Skeletal muscle satellite cell (primary cell): ENCODE measurements at regions not wholly inside any gene's neighbourhood (a gene's known extent, or its start where the extent isn't known, plus 50 kb on each side); places are given as distances from the start of the nearest gene placed in this dataset.

Experiments
- H3K27me3 ChIP-seq: 2 replicates; pipeline ENCODE4 v1.7.0; 2013; ENCODE audit warnings: low read length; ENCODE audit not compliant: control insufficient read depth, insufficient read depth
- H3K36me3 ChIP-seq: 2 replicates; pipeline ENCODE4 v1.7.0; 2013; ENCODE audit warnings: mild to moderate bottlenecking, control low read depth, low read length; ENCODE audit not compliant: insufficient read depth
- H3K4me1 ChIP-seq: 2 replicates; pipeline ENCODE4 v1.7.0; 2013; ENCODE audit warnings: low read length; ENCODE audit not compliant: control insufficient read depth, insufficient read depth
- H3K4me2 ChIP-seq: 2 replicates; pipeline ENCODE4 v1.7.0; 2013; ENCODE audit warnings: mild to moderate bottlenecking, low read length
- H3K4me3 ChIP-seq: 2 replicates; pipeline ENCODE4 v1.7.0; 2013; ENCODE audit warnings: low read length
- H3K9ac ChIP-seq: 2 replicates; pipeline ENCODE4 v1.7.0; 2013; ENCODE audit warnings: mild to moderate bottlenecking, low read depth, low read length, moderate library complexity
- H3K9me3 ChIP-seq: replicated peaks from 2 replicates; pipeline ENCODE4 v1.7.0; 2013; ENCODE audit warnings: mild to moderate bottlenecking, control low read depth, low read length

DNA sequence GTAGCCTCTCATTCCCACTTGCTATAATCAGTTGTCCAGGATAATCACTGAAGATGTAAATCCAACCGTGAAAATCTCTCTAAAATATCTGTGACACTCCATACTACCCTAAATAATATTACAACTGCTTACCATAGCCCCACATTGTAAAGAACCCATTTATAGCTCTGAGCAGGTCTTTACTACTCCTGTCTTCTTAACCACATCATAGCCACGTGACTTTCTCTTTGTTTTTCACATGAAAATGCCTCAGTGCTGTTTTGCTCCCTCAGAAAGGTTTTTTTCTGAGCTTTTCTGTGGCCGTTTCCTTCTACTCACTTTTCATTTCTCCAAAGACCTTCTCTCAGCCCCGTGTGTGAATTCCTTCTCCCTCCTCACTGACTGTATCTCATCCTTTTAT is 662.2 kb upstream of the ADARB2 start:
- H3K4me1 ChIP-seq, result no peaks in the 10 kb centered on the region
- no peak overlapping the region for H3K4me2 ChIP-seq
- H3K4me3 ChIP-seq, result no peak overlapping the region
- no peak overlapping the region for H3K9ac ChIP-seq
- H3K9me3 ChIP-seq, result peaks cover 5% of the 10 kb centered on the region
- H3K36me3 ChIP-seq, result no peaks in the 10 kb centered on the region
- no peaks in the 10 kb centered on the region for H3K27me3 ChIP-seq

DNA sequence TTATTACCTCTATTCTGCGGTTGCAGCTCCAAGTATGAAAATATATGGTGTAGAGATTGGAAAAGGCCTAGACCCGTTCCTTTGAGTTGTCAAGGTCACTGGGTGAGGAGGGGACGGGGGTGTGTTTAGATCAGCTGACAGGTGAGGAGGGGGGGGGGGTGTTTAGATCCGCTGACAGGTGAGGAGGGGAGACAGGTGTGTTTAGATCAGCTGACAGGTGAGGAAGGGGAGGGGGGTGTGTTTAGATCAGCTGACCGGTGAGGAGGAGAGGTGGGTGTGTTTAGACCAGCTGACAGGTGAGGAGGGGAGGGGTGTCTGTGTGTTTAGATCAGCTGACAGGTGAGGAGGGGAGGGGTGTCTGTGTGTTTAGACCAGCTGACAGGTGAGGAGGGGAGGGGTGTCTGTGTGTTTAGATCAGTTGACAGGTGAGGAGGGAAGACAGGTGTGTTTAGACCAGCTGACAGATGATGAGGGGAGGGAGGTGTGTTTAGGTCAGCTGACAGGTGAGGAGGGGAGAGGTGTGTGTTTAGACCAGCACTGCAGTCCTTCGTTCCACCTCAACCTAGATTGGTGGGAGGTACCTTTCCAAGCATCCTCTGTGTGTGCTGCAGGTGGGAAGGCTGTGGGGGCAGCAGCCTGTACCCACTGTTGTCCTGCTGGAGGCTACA is 655.0 kb upstream of the ADARB2 start:
- H3K27me3 ChIP-seq, result no peaks in the 10 kb centered on the region
- no peak overlapping the region for H3K4me3 ChIP-seq
- H3K9me3 ChIP-seq, result peaks cover 13% of the 10 kb centered on the region
- H3K9ac ChIP-seq, result no peak overlapping the region
- no peak overlapping the region for H3K4me2 ChIP-seq
- H3K36me3 ChIP-seq, result no peaks in the 10 kb centered on the region
- H3K4me1 ChIP-seq, result no peaks in the 10 kb centered on the region

DNA sequence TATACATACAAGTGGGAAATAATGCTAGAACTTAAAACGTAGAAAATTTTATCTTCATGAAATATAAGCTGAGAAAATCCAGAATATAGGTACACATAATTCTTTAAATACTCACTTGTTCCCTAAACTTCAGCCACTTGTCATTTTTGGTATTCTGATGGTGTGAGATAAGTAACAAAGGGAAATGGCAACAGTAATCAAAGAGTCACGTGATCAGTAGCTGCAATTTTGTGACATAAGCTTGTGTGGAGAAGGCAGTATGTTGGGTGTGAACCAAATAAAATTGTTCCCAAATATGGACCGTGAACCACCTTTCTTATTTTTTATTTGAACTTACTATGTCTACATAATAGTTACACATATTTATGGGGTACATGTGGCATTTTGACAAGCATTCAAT is 650.3 kb upstream of the ADARB2 start:
- H3K4me2 ChIP-seq, result no peak overlapping the region
- H3K4me3 ChIP-seq, result no peak overlapping the region
- no peaks in the 10 kb centered on the region for H3K4me1 ChIP-seq
- H3K36me3 ChIP-seq, result no peaks in the 10 kb centered on the region
- H3K27me3 ChIP-seq, result no peaks in the 10 kb centered on the region
- peaks cover 22% of the 10 kb centered on the region for H3K9me3 ChIP-seq
- H3K9ac ChIP-seq, result no peak overlapping the region

- no peaks in the 10 kb centered on the region for H3K4me1 ChIP-seq
- H3K9ac ChIP-seq, result no peak overlapping the region
- H3K4me3 ChIP-seq, result no peak overlapping the region
- H3K27me3 ChIP-seq, result no peaks in the 10 kb centered on the region
- no peak overlapping the region for H3K4me2 ChIP-seq
- H3K36me3 ChIP-seq, result no peaks in the 10 kb centered on the region
- H3K9me3 ChIP-seq, result peaks cover 19% of the 10 kb centered on the region
Observed at GRCh38 chr10:2387261-2387660, 649.9 kb upstream of the ADARB2 start.

DNA sequence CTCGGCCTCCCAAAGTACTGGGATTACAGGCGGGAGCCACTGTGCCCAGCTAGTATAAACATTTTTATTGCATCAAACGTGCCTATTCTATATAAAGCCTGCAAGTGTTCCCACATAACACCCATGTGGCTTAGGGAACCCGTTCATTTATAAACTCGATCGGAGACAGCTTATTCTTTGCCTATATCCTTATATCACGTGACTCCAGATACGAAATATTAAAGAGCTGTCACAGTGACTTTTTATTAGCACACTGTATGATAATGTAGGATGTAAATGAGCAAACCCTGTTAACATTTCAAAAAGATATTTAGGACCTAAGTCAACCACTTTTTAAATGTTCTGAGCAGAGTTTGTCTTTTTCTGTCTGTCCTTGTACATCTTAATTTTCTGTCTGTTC is 642.9 kb upstream of the ADARB2 start:
- no peaks in the 10 kb centered on the region for H3K27me3 ChIP-seq
- H3K36me3 ChIP-seq, result no peaks in the 10 kb centered on the region
- H3K9me3 ChIP-seq, result peaks cover 18% of the 10 kb centered on the region
- H3K4me2 ChIP-seq, result no peak overlapping the region
- H3K4me1 ChIP-seq, result no peaks in the 10 kb centered on the region
- H3K4me3 ChIP-seq, result no peak overlapping the region
- no peak overlapping the region for H3K9ac ChIP-seq

GRCh38 chr10:2367083-2367482 is 629.8 kb upstream of the ADARB2 start:
- H3K4me1 ChIP-seq, result no peaks in the 10 kb centered on the region
- no peak overlapping the region for H3K4me3 ChIP-seq
- H3K4me2 ChIP-seq, result no peak overlapping the region
- no peaks in the 10 kb centered on the region for H3K27me3 ChIP-seq
- no peaks in the 10 kb centered on the region for H3K36me3 ChIP-seq
- H3K9ac ChIP-seq, result no peak overlapping the region
- H3K9me3 ChIP-seq, result peaks cover 4% of the 10 kb centered on the region

GRCh38 chr10:2366264-2366931 is 629.1 kb upstream of the ADARB2 start:
- H3K4me2 ChIP-seq, result no peak overlapping the region
- H3K4me3 ChIP-seq, result no peak overlapping the region
- H3K36me3 ChIP-seq, result no peaks in the 10 kb centered on the region
- no peak overlapping the region for H3K9ac ChIP-seq
- H3K9me3 ChIP-seq, result peaks cover 4% of the 10 kb centered on the region
- H3K27me3 ChIP-seq, result no peaks in the 10 kb centered on the region
- H3K4me1 ChIP-seq, result no peaks in the 10 kb centered on the region

- Histone ChIP-seq H3K27me3 (no peaks in the 10 kb centered on the region), H3K9me3 (peaks cover 7% of the 10 kb centered on the region), H3K36me3 (no peaks in the 10 kb centered on the region), H3K4me2 (no peak overlapping the region), H3K9ac (no peak overlapping the region), H3K4me3 (no peak overlapping the region), H3K4me1 (no peaks in the 10 kb centered on the region)
Observed at GRCh38 chr10:2362331-2362730, 625.0 kb upstream of the ADARB2 start.

DNA sequence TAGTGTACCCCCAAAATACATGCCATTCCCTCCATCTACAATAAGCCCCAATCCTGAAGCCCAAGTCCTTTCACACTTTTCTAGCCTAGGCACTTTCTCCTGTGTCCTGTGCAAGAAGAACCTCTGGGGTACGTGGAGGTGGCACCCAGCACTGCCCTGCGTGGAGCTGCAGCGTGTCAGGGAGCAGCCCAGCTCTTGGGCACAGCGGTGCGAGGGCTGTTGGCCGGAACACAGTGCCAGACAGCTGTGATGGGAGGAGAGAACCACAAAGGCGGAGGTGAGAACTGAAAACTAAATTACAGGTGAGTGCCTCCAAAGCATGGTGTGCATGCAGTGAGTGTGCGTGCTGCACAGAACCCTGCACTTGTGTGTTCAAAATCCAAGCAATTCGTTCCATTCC is 621.3 kb upstream of the ADARB2 start:
- Histone ChIP-seq H3K9ac (no peak overlapping the region), H3K27me3 (no peaks in the 10 kb centered on the region), H3K4me3 (no peak overlapping the region), H3K36me3 (no peaks in the 10 kb centered on the region), H3K4me1 (no peaks in the 10 kb centered on the region), H3K9me3 (peaks cover 10% of the 10 kb centered on the region), H3K4me2 (no peak overlapping the region)

- no peak overlapping the region for H3K4me3 ChIP-seq
Observed at GRCh38 chr10:2356670-2357069, 619.3 kb upstream of the ADARB2 start.

DNA sequence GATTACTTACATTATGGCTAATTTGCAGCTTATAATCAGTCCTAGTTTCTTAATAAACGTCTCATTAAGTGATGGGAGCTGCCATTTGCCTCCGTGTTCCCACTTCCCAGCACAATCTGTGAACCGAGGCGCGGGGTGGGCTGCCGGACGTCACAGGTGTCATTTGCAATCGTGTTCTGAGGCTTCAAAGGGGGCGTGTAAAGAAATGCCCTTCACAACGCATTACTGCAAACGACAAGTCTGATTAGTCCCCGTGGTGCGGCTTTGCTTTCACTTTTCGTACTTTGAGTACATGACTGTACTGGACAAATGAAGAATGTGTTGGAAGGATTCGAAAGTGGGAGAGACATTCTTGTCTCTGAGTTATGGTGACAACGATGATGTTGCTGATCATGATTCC is 614.2 kb upstream of the ADARB2 start:
- H3K9ac ChIP-seq, result no peak overlapping the region
- H3K4me2 ChIP-seq, result no peak overlapping the region
- H3K27me3 ChIP-seq, result no peaks in the 10 kb centered on the region
- peaks cover 3% of the 10 kb centered on the region for H3K9me3 ChIP-seq
- no peak overlapping the region for H3K4me3 ChIP-seq
- H3K4me1 ChIP-seq, result no peaks in the 10 kb centered on the region
- no peaks in the 10 kb centered on the region for H3K36me3 ChIP-seq

More at GRCh38 chr10:2356670-2357069, 619.3 kb upstream of the ADARB2 start:
- H3K4me1 ChIP-seq, result no peaks in the 10 kb centered on the region
- no peak overlapping the region for H3K4me2 ChIP-seq
- H3K36me3 ChIP-seq, result no peaks in the 10 kb centered on the region
- H3K9ac ChIP-seq, result no peak overlapping the region
- no peaks in the 10 kb centered on the region for H3K27me3 ChIP-seq
- peaks cover 10% of the 10 kb centered on the region for H3K9me3 ChIP-seq

- no peak overlapping the region for H3K9ac ChIP-seq
- H3K4me1 ChIP-seq, result no peaks in the 10 kb centered on the region
- H3K4me3 ChIP-seq, result no peak overlapping the region
Observed at GRCh38 chr10:2342206-2342605, 604.9 kb upstream of the ADARB2 start.

More at GRCh38 chr10:2342206-2342605, 604.9 kb upstream of the ADARB2 start:
- H3K9me3 ChIP-seq, result no peaks in the 10 kb centered on the region
- H3K4me2 ChIP-seq, result no peak overlapping the region
- H3K27me3 ChIP-seq, result no peaks in the 10 kb centered on the region
- H3K36me3 ChIP-seq, result no peaks in the 10 kb centered on the region
